ENCODE measurements at regions not wholly inside any gene's neighbourhood (a gene's known extent, or its start where the extent isn't known, plus 50 kb on each side); places are given as distances from the start of the nearest gene placed in this dataset.

- no peak for TF ChIP-seq CTCF (conservative IDR thresholded peaks at IDR 0.05; ENCODE audit: low read depth in 2 of 2)
- no peak for TF ChIP-seq ETS1 (IDR thresholded peaks at IDR 0.05)
- no peak for TF ChIP-seq EZH2 (IDR thresholded peaks at IDR 0.05; ENCODE audit: low read depth, unreplicated experiment)
- TF ChIP-seq CREB1 (CRISPR knock-in tag; IDR thresholded peaks at IDR 0.05; ENCODE audit: low read depth): no peak
- no peak for TF ChIP-seq EZH2phosphoT487 (IDR thresholded peaks at IDR 0.05; ENCODE audit: unreplicated experiment)
- no peak for TF ChIP-seq POLR2AphosphoS5 (IDR thresholded peaks at IDR 0.05; ENCODE audit: low read depth)
- TF ChIP-seq NANOG (IDR thresholded peaks at IDR 0.05; ENCODE audit: borderline replicate concordance): no peak
- TF ChIP-seq JUNB (IDR thresholded peaks at IDR 0.05; ENCODE audit: unreplicated experiment): no peak
- no peak for TF ChIP-seq REST (IDR thresholded peaks at IDR 0.05; ENCODE audit: unreplicated experiment)
- TF ChIP-seq ZNF462 (CRISPR knock-in tag; IDR thresholded peaks at IDR 0.05): no peak
- TF ChIP-seq ZNF331 (CRISPR knock-in tag; IDR thresholded peaks at IDR 0.05; ENCODE audit: low read depth): no peak
- TF ChIP-seq ZNF114 (CRISPR knock-in tag; IDR thresholded peaks at IDR 0.05): no peak
- TF ChIP-seq STAT1 (IDR thresholded peaks at IDR 0.05; ENCODE audit: unreplicated experiment): no peak
Observed at GRCh38 chr12:125470838-125471783, 405.9 kb downstream of the AACS start.
